ENCODE measurements at regions not wholly inside any gene's neighbourhood (a gene's known extent, or its start where the extent isn't known, plus 50 kb on each side); places are given as distances from the start of the nearest gene placed in this dataset.

- in situ Hi-C loops (cut with HindIII; ENCODE audit: low pct_unique_long_range_greater_than_20kb, low sequenced_read_pairs), result no loop called here
- H3K27ac ChIP-seq (ENCODE audit: low read length), result no peak overlapping the region
- TF ChIP-seq CTCF (IDR thresholded peaks at IDR 0.05), result no peak
- TF ChIP-seq POLR2AphosphoS5 (IDR thresholded peaks at IDR 0.05; ENCODE audit: low read depth, low read length), result no peak
- TF ChIP-seq REST (IDR thresholded peaks at IDR 0.05; ENCODE audit: insufficient read depth in 1 of 2, low read depth in 2 of 2, low read length in 1 of 2), result no peak
- no peak for TF ChIP-seq TCF7L2 (IDR thresholded peaks at IDR 0.05; ENCODE audit: low read depth, low read length)
- no peak for TF ChIP-seq SIN3A (IDR thresholded peaks at IDR 0.05; ENCODE audit: borderline replicate concordance, insufficient read depth, low read depth, low read length)
- POLR2A ChIA-PET, result no interaction called here
- no peaks in the 10 kb centered on the region for H3K9me3 ChIP-seq (ENCODE audit: control insufficient read depth, insufficient read depth, low read depth, low read length)
- H3K27me3 ChIP-seq (ENCODE audit: control insufficient read depth, insufficient read depth, low read length), result no peaks in the 10 kb centered on the region
- H3K4me3 ChIP-seq (ENCODE audit: low read depth in 2 of 2, low read length in 2 of 2), result no peak overlapping the region
- CTCF ChIA-PET, result no interaction called here
- no TSS peak for BruUV-seq (replicated peaks)
- H3K4me1 ChIP-seq (ENCODE audit: control insufficient read depth, insufficient read depth, low read length), result no peaks in the 10 kb centered on the region
- DNase-seq (ENCODE audit: low read depth, low spot score) (no peak), ATAC-seq (no peak)
- intact Hi-C loops (cut with micrococcal nuclease; ENCODE audit: unreplicated experiment), result no loop called here
- no peaks in the 10 kb centered on the region for H3K36me3 ChIP-seq (ENCODE audit: control insufficient read depth, insufficient read depth, low read length)
These were observed 162.5 kb downstream of the OLFM4 start for GRCh38 chr13:53191091-53191490.

- Histone ChIP-seq H3K4me3 (ENCODE audit: low read depth in 2 of 2, low read length in 2 of 2) (no peak overlapping the region), H3K36me3 (ENCODE audit: control insufficient read depth, insufficient read depth, low read length) (no peaks in the 10 kb centered on the region), H3K4me1 (ENCODE audit: control insufficient read depth, insufficient read depth, low read length) (no peaks in the 10 kb centered on the region), H3K9me3 (ENCODE audit: control insufficient read depth, insufficient read depth, low read depth, low read length) (no peaks in the 10 kb centered on the region), H3K27ac (ENCODE audit: low read length) (no peak overlapping the region), H3K27me3 (ENCODE audit: control insufficient read depth, insufficient read depth, low read length) (no peaks in the 10 kb centered on the region)
- no peak for DNase-seq (ENCODE audit: low read depth, low spot score)
- no peak for ATAC-seq
- intact Hi-C loops (cut with micrococcal nuclease; ENCODE audit: unreplicated experiment), result no loop called here
- ChIA-PET CTCF (no interaction called here), POLR2A (no interaction called here)
- no TSS peak for BruUV-seq (replicated peaks)
- TF ChIP-seq REST (IDR thresholded peaks at IDR 0.05; ENCODE audit: insufficient read depth in 1 of 2, low read depth in 2 of 2, low read length in 1 of 2) (no peak), SIN3A (IDR thresholded peaks at IDR 0.05; ENCODE audit: borderline replicate concordance, insufficient read depth, low read depth, low read length) (no peak), POLR2AphosphoS5 (IDR thresholded peaks at IDR 0.05; ENCODE audit: low read depth, low read length) (no peak), CTCF (IDR thresholded peaks at IDR 0.05) (no peak), TCF7L2 (IDR thresholded peaks at IDR 0.05; ENCODE audit: low read depth, low read length) (no peak)
- in situ Hi-C loops (cut with HindIII; ENCODE audit: low pct_unique_long_range_greater_than_20kb, low sequenced_read_pairs), result no loop called here
These were observed 168.8 kb downstream of the OLFM4 start for GRCh38 chr13:53197424-53197823.

Data from Panc1 (cell line).